ENCODE measurements at regions not wholly inside any gene's neighbourhood (a gene's known extent, or its start where the extent isn't known, plus 50 kb on each side); places are given as distances from the start of the nearest gene placed in this dataset.

DNA sequence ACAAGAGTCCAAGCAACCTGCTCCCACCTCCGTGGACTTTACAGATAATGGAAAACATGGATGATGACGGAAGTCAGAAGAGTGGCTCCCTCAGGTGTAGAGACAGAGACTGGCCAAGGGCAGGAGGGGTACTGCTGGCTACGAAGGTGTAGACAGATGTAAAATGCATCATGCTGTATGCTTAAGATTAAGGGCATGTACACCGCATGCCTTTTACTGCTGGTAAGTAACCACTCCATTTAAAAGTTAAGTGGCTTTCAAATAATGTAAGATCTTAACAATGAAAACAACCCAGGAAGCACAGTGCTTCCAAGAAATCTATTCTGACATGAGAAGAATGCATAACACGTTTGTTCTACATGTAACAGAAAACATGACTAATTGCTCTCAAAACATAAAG lies 76.9 kb upstream of the FAM9B start:
- ATAC-seq: no peak
- TF ChIP-seq, protein P1, sequence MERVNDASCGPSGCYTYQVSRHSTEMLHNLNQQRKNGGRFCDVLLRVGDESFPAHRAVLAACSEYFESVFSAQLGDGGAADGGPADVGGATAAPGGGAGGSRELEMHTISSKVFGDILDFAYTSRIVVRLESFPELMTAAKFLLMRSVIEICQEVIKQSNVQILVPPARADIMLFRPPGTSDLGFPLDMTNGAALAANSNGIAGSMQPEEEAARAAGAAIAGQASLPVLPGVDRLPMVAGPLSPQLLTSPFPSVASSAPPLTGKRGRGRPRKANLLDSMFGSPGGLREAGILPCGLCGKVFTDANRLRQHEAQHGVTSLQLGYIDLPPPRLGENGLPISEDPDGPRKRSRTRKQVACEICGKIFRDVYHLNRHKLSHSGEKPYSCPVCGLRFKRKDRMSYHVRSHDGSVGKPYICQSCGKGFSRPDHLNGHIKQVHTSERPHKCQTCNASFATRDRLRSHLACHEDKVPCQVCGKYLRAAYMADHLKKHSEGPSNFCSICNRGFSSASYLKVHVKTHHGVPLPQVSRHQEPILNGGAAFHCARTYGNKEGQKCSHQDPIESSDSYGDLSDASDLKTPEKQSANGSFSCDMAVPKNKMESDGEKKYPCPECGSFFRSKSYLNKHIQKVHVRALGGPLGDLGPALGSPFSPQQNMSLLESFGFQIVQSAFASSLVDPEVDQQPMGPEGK (CRISPR knock-in tag; IDR thresholded peaks at IDR 0.05; ENCODE audit: borderline replicate concordance): no peak
- TF ChIP-seq ZNF70 (CRISPR knock-in tag; IDR thresholded peaks at IDR 0.05): no peak
- no peak for TF ChIP-seq ESRRG (CRISPR knock-in tag; IDR thresholded peaks at IDR 0.05)

DNA sequence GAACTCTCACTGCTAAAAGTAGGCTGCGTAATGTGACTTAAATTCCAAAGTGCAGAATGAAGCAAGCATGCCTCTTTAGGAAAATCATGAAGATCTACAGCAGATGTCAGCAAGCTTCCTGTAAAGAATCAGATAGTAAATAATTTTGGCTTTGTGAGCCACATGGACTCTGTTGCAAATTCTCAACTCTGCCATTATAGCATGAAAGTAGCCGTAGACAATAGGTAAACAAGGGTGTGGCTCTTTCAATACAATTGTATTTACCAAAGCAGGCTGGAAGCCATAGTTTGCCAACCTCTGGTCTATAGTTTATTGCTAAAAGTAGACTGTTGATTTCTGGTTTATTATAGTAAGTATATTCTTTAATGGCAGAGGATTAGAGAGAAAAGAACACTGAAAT lies 80.3 kb upstream of the FAM9B start:
- no peak for ATAC-seq
- TF ChIP-seq, protein P2, sequence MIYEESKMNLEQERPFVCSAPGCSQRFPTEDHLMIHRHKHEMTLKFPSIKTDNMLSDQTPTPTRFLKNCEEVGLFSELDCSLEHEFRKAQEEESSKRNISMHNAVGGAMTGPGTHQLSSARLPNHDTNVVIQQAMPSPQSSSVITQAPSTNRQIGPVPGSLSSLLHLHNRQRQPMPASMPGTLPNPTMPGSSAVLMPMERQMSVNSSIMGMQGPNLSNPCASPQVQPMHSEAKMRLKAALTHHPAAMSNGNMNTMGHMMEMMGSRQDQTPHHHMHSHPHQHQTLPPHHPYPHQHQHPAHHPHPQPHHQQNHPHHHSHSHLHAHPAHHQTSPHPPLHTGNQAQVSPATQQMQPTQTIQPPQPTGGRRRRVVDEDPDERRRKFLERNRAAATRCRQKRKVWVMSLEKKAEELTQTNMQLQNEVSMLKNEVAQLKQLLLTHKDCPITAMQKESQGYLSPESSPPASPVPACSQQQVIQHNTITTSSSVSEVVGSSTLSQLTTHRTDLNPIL (CRISPR knock-in tag; IDR thresholded peaks at IDR 0.05; ENCODE audit: low read depth): no peak
- TF ChIP-seq ESRRG (CRISPR knock-in tag; IDR thresholded peaks at IDR 0.05) (no peak), BACH2 (CRISPR knock-in tag; IDR thresholded peaks at IDR 0.05; ENCODE audit: borderline replicate concordance) (no peak)
- TF ChIP-seq, protein P1 (CRISPR knock-in tag; IDR thresholded peaks at IDR 0.05; ENCODE audit: borderline replicate concordance): no peak
- TF ChIP-seq, protein P3, sequence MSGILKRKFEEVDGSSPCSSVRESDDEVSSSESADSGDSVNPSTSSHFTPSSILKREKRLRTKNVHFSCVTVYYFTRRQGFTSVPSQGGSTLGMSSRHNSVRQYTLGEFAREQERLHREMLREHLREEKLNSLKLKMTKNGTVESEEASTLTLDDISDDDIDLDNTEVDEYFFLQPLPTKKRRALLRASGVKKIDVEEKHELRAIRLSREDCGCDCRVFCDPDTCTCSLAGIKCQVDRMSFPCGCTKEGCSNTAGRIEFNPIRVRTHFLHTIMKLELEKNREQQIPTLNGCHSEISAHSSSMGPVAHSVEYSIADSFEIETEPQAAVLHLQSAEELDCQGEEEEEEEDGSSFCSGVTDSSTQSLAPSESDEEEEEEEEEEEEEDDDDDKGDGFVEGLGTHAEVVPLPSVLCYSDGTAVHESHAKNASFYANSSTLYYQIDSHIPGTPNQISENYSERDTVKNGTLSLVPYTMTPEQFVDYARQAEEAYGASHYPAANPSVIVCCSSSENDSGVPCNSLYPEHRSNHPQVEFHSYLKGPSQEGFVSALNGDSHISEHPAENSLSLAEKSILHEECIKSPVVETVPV (CRISPR knock-in tag; IDR thresholded peaks at IDR 0.05): no peak

DNA sequence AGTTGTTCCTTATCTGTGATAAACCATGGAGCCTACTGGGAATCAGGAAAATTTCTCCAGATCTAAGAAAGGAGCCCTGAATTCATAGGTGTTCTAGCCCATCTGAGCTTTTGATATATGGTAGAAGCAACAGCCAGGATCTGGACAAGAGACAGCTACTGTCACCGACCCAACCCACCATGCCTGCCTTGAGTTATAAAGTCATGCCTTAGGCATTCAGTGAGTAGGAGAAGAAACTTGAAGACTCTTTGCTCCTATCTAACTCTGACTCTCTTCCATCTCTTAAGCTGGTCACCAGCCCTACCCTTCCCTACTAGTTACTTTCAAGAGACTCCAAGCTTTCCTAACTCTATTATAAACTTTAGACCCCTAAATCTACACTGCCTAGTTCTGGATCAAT lies 83.9 kb upstream of the FAM9B start:
- ATAC-seq: no peak
- no peak for TF ChIP-seq ISL1 (CRISPR knock-in tag; IDR thresholded peaks at IDR 0.05)
- no peak for TF ChIP-seq CSDC2 (CRISPR knock-in tag; IDR thresholded peaks at IDR 0.05)

DNA sequence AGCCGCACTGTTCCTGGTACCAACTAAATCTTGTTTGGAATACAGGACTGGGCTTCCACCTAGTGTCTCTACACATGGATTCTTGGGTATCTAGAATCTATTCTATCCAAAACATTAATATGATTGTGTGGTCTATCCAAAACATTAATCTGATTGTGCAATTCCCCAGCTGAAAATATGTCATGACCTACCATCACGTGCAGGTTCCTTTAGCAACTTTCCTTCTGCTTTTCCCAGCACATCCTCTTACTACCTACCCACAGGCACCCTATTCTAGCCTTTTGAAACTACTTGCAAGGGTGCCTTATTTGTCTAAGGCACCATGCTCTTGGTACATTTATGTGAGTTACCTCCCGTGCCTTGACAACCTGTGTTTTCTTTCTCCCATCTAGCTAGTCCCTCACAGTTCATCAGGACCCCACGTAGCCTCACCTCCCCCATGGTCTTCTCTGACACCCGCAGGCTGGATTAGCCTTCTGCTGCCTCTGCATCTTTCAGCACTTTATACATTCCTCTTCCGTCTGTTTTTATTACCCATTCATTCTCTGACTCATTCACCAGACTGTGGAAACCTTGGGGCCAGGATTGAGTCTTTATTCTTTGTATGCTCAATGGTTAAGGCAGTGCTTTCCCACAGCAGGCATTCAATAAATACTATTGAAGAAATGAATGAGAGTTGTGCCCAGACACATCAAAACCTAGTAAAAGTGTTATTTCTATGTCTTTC lies 88.8 kb upstream of the FAM9B start:
- TF ChIP-seq ISL1 (CRISPR knock-in tag; IDR thresholded peaks at IDR 0.05) (no peak), ZC3H10 (CRISPR knock-in tag; IDR thresholded peaks at IDR 0.05) (no peak), GLIS3 (CRISPR knock-in tag; IDR thresholded peaks at IDR 0.05) (no peak), ZNF70 (CRISPR knock-in tag; IDR thresholded peaks at IDR 0.05) (no peak), PPARA (CRISPR knock-in tag; IDR thresholded peaks at IDR 0.05; ENCODE audit: borderline replicate concordance) (no peak), ZFP30 (CRISPR knock-in tag; IDR thresholded peaks at IDR 0.05) (no peak), SNAI2 (CRISPR knock-in tag; IDR thresholded peaks at IDR 0.05) (no peak)
- TF ChIP-seq, protein P4, sequence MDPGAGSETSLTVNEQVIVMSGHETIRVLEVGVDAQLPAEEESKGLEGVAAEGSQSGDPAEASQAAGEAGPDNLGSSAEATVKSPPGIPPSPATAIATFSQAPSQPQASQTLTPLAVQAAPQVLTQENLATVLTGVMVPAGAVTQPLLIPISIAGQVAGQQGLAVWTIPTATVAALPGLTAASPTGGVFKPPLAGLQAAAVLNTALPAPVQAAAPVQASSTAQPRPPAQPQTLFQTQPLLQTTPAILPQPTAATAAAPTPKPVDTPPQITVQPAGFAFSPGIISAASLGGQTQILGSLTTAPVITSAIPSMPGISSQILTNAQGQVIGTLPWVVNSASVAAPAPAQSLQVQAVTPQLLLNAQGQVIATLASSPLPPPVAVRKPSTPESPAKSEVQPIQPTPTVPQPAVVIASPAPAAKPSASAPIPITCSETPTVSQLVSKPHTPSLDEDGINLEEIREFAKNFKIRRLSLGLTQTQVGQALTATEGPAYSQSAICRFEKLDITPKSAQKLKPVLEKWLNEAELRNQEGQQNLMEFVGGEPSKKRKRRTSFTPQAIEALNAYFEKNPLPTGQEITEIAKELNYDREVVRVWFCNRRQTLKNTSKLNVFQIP (CRISPR knock-in tag; IDR thresholded peaks at IDR 0.05; ENCODE audit: borderline replicate concordance, low read depth): no peak
- TF ChIP-seq, protein P3 (CRISPR knock-in tag; IDR thresholded peaks at IDR 0.05): no peak
- TF ChIP-seq, protein P2 (CRISPR knock-in tag; IDR thresholded peaks at IDR 0.05; ENCODE audit: low read depth): no peak
- ATAC-seq: no peak
